PC-9 (cell line): ENCODE measurements at regions not wholly inside any gene's neighbourhood (a gene's known extent, or its start where the extent isn't known, plus 50 kb on each side); places are given as distances from the start of the nearest gene placed in this dataset.

Experiments used
- EZH2 ChIP-seq: fragments of 200-600 bp; sonication (generic); IDR thresholded peaks from 2 replicates; pipeline ENCODE4 v1.8.0; 2017; ENCODE audit warnings: antibody characterized with exemption, low read depth
- TF ChIP-seq, protein P1 (sequence below): fragments of 200-600 bp; sonication (generic); conservative IDR thresholded peaks from 2 replicates; pipeline ENCODE4 v1.6.1; 2017; ENCODE audit warnings: mixed run types, antibody characterized with exemption, mild to moderate bottlenecking, moderate library complexity

GRCh38 chr20:52081791-52082190 is 109.8 kb downstream of the ZFP64 start:
- no peak for TF ChIP-seq EZH2
- TF ChIP-seq, protein P1, sequence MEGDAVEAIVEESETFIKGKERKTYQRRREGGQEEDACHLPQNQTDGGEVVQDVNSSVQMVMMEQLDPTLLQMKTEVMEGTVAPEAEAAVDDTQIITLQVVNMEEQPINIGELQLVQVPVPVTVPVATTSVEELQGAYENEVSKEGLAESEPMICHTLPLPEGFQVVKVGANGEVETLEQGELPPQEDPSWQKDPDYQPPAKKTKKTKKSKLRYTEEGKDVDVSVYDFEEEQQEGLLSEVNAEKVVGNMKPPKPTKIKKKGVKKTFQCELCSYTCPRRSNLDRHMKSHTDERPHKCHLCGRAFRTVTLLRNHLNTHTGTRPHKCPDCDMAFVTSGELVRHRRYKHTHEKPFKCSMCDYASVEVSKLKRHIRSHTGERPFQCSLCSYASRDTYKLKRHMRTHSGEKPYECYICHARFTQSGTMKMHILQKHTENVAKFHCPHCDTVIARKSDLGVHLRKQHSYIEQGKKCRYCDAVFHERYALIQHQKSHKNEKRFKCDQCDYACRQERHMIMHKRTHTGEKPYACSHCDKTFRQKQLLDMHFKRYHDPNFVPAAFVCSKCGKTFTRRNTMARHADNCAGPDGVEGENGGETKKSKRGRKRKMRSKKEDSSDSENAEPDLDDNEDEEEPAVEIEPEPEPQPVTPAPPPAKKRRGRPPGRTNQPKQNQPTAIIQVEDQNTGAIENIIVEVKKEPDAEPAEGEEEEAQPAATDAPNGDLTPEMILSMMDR: no peak
